ENCODE measurements at regions not wholly inside any gene's neighbourhood (a gene's known extent, or its start where the extent isn't known, plus 50 kb on each side); places are given as distances from the start of the nearest gene placed in this dataset.
A peak's percentile ranks its signal among the peaks of the same experiment; 100 is the strongest.
"Not testable (repeated sequence)": the region's sequence is repeated elsewhere in the genome, so short reads cannot be mapped to it uniquely, and the experiment has no call there.

- no peak for DNase-seq (ENCODE audit: low spot score)
Observed at GRCh38 chr7:67359900-67360299, 363.3 kb downstream of the TYW1 start.

- no peak for DNase-seq (ENCODE audit: low spot score)
Observed at GRCh38 chr7:67361150-67361549, 364.5 kb downstream of the TYW1 start.

DNA sequence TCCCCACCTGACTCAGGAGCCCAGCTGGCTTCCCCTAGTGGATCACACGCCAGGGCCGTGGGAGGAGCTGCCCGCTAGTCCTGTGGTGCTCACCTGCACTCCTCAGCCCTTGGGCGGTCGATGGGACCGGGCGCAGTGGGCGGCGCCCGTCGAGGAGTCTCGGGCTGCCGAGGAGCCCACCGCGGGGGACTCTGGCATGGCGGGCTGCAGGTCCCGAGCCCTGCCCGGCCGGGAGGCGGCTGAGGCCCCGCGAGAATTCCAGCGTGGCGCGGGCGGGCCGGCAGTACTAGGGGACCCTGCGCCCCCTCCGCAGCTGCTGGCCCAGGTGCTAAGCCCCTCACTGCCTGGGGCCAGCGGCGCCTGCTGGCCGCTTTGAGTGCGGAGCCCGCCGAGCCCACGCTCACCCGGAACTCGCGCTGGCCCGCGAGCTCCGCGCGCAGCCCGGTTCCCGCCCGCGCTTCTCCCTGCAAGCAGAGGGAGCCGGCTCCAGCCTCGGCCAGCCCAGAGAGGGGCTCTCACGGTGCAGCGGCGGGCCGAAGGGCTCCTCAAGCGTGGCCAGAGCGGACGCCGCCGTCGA, 367.9 kb downstream of the TYW1 start:
- DNase-seq (ENCODE audit: low spot score), result peak; percentile 50

DNA sequence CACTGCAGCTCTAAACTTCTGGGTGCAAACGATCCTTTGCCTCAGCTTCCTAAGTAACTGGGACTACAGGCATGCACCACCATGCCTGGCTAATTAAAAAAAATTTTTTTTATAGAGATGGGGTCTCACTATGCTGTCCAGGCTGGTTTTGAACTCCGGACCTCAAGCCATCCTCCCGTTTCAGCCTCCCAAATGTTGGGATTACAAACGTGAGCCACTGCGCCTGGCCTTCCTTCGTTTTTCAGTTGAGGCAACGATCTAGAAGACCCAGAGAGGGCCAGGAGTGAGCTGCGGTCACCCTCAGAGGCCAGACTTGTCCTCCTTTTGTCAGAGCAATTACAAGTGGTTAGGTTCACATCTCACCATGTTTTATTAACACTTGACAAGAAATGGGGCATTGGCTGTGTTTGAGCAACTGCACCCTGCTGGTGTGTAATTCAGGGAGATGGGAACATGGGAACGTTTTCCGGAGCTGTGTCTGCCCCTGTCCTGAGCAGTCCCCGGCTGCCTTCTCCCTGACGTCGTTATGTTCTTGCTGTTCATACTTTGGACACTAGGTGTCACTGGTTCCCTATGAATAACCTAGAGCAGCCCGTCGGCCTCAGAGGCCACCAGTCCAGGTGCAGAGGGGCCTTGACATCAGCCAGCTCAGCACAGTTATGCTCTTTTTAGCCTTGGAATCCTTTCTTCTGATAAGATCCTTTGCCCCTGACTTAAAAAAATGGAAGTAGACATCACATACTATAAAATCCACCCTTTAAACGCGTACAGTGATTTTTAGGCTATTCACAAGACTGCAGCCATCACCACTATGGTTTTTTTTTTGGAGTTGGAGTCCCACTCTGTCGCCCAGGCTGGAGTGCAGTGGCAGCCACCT, 375.0 kb downstream of the TYW1 start:
- peak; percentile 79 for DNase-seq (ENCODE audit: low spot score)

DNA sequence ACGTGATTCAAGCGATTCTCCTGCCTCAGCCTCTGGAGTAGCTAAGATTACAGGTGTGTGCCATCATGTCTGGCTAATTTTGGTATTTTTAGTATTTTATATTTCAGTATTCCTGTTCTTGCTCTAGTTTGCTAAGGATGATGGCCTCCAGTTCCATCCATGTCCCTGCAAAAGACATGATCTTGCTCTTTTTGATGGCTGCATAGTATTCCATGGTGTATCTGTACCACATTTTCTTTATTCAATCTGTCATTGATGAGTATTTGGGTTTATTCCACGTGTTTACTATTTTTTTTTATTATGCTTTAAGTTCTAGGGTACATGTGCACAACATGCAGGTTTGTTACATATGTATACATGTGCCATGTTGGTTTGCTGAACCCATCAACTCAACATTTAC, 376.8 kb downstream of the TYW1 start:
- not testable (repeated sequence) for DNase-seq (ENCODE audit: low spot score)

DNA sequence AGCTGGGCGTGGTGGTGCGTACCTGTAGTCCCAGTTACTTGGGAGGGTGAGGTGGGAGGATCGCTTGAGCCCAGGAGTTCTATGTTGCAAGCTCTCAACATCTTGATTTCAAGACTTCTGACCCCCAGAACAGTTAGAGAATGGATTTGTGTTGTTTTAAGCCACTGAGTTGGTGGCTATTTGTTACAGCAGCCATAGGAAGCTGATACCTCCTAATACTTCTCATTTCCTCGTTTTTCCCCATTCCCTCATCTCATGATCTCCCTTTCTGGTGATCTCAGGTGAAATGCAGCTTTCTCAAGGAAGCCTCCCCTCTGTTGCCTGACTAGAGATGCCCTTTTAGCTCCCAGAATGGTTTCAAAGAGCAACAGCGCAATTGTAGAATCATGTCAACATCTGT, 378.8 kb downstream of the TYW1 start:
- no peak for DNase-seq (ENCODE audit: low spot score)

DNA sequence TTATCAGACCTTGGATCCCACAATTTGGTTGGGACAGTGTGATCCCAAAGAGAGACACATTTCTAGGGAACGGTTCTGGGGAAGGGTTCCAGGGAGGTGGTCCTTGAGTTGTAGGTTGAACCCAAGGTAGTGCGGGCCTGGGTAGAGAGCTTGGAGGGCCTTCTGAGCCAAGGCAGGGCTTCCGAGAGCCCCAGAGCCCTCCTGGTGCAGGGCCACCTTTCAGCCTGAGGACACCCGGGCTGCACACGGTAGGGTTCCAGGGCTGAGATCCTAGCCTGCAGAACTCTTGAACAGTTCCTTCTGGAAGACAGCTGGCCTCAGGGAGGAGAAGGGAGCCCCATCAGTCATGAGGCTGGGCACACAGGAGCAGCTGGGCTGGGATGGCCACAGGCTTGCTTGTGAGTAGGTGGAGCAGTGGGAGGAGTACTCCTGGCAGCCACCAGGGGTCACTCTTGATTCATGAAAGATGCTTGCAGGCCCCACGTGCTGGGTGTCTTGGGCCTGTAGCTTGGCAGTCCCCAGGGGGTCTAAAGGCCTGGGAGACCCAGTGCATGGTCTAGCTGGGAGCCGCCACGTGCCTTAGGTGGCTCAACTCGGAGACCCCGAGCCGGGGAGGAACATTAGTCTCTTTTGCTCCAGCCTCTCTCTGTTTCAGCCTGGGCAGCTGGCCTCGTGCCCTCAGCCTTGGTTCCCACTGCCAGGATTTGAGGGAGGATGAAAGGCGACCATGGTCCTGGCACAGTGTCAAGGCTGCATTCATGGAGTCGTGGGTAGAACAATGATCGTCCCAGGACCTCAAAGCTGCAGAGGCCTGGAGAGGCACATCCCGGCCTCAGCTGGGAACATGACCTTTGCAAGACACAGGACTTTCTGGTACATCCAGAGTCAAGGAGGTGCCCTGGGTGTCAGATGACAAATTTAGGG, 381.6 kb downstream of the TYW1 start:
- DNase-seq (ENCODE audit: low spot score), result peak; percentile 86

- DNase-seq (ENCODE audit: low spot score), result no peak
Observed at GRCh38 chr7:67380326-67380725, 383.7 kb downstream of the TYW1 start.

- DNase-seq (ENCODE audit: low spot score), result no peak
Observed at GRCh38 chr7:67380858-67381257, 384.2 kb downstream of the TYW1 start.

GRCh38 chr7:67387851-67388250, 391.2 kb downstream of the TYW1 start:
- no peak for DNase-seq (ENCODE audit: low spot score)

DNA sequence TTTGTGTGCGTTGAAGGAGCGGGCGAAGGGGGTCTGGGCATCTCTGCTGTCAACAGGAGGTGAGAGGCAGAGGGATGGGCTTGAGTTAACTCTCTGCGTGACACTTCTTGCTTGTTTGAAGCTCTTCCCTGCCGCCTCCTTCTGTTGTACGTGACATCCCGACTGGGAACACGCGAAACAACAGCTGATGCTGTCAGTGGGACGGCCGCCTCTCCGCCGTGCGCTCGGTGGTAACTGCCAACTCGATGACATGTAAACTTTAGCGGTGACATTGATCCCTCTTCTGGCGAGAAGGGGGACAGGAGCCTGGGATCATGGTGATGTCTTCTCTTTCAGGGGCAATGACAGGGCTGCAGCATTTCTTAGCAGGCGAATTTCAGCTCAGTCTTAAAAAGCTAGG, 394.5 kb downstream of the TYW1 start:
- DNase-seq (ENCODE audit: low spot score), result no peak

DNA sequence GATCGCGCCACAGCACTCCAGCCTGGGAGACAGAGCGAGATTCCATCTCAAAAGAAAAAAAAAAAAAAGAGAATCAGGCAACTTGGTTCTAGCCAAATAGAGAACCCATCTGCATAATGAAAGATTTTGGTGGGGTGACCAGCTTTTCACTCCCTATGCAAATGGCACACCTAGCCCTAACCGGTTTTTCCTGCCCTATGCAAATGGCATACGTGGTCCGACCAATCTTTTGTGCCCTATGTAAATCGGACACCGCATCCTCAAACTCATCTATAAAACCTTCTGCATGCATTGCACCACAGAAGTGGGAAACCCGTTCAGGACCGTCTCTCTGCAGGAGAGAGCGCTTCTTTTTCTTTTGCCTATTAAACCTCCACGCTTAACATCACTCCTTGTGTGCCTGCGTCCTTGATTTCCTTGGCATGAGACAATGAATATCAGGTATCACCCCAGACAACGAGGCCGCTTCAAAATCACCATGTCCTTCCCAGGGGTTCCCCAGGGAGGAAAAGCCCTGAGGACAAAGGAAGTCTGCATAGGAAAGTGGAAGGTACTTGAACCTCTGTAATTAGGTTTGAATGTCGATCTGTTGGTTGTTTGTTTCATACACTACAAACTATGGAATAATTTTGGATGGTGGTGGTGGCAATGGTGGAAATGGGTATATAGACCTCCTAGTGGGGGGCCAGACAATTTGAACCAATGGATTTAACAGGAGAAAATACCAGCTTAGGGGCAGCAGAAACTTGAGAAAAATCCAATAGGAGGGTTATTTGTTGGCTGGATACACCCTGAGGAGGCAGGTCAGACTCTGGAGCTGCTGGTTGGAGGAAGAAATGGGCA, 396.2 kb downstream of the TYW1 start:
- no peak for DNase-seq (ENCODE audit: low spot score)

DNA sequence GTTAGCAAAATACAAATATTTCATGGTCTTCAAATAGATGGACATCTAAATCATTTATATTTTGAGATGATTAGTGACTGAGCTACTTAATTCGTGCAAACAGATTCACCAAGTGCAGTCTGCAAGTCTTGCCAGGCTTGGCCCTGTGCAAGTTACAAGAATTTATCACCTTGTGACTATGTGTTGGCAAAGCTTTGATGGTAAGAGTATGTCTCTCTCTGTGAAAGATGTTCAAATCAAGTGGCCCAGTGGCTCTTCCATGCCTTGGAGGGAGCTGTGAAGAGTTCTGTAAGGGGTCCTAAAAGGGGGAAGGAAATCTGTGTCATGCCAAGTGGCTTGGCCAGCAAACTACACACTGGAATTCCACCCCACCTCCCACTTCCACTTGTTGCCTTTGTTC, 397.3 kb downstream of the TYW1 start:
- no peak for DNase-seq (ENCODE audit: low spot score)

- DNase-seq (ENCODE audit: low spot score), result no peak
Observed at GRCh38 chr7:67398916-67399315, 402.3 kb downstream of the TYW1 start.

- no peak for DNase-seq (ENCODE audit: low spot score)
Observed at GRCh38 chr7:67401492-67401891, 404.9 kb downstream of the TYW1 start.

- DNase-seq (ENCODE audit: low spot score), result no peak
Observed at GRCh38 chr7:67402280-67402679, 405.6 kb downstream of the TYW1 start.

GRCh38 chr7:67406976-67407375, 410.3 kb downstream of the TYW1 start:
- DNase-seq (ENCODE audit: low spot score), result no peak

GRCh38 chr7:67407392-67408071, 410.9 kb downstream of the TYW1 start:
- no peak for DNase-seq (ENCODE audit: low spot score)

- DNase-seq (ENCODE audit: low spot score), result no peak
Observed at GRCh38 chr7:67408109-67408508, 411.5 kb downstream of the TYW1 start.

GRCh38 chr7:67413670-67414069, 417.0 kb downstream of the TYW1 start:
- no peak for DNase-seq (ENCODE audit: low spot score)

GRCh38 chr7:67414858-67415257, 418.2 kb downstream of the TYW1 start:
- no peak for DNase-seq (ENCODE audit: low spot score)

Data from ecto neural progenitor cell (in vitro differentiated cells).